ENCODE measurements at regions not wholly inside any gene's neighbourhood (a gene's known extent, or its start where the extent isn't known, plus 50 kb on each side); places are given as distances from the start of the nearest gene placed in this dataset.
"Not testable (repeated sequence)": the region's sequence is repeated elsewhere in the genome, so short reads cannot be mapped to it uniquely, and the experiment has no call there.

DNA sequence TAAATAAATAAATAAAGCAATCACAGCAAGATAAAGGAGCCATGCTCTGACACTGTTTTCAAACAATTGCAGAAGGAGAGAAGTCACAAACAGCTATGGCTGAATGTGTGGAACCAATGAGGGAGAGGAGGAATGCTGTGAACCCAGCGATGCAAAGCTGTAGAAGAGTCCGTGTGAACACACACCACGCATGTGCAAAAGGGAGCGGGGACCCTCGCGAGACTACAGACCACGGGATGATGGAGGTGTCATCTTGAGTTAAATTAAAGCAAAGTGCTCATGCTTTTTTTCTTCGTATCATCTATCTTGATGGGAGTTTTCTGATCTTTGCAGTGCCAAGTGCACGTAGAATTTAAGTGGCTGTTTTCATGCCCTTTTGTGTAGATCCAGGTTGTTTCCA, 123.8 kb upstream of the CDH5 start:
- DNase-seq (ENCODE audit: low spot score): no peak

- DNase-seq (ENCODE audit: low spot score): not testable (repeated sequence)
Measured at GRCh38 chr16:66242206-66242605, 124.3 kb upstream of the CDH5 start.

DNA sequence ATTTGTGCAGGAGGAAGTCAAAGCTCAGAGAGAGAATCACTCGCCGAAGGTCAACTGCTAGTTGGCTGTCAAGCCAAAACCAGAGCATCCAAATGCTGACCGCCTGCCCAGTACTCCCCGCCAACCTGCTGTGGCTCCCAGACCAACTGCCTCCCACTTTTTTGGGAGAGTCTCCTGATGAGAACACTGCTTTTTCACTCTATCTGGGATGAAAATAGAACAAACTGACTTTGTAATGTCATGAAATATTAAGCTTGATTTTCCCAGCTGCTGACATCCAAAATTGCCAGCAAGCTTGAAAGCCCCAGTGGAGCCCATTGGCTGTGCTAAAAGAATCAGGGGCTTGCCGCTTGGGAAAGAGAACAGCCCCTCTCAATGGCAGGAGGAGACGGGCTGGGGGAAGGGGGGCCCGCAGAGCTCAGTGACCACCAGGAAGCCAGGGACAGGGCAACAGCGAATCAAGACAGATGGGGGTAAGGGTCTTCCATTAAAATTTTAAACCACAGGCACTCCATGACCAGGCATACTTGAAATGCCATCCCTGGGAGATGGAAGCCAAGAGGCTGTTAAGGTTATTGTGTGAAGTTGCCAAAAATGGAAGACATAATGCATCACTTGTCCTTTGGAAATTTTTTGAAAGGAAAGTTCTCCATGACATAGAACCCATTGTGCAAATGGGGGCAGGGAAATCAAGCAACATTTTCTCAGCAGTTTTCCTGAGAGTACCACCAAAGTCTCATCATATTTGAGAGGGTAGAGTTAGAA, 125.7 kb upstream of the CDH5 start:
- no peak for DNase-seq (ENCODE audit: low spot score)

DNA sequence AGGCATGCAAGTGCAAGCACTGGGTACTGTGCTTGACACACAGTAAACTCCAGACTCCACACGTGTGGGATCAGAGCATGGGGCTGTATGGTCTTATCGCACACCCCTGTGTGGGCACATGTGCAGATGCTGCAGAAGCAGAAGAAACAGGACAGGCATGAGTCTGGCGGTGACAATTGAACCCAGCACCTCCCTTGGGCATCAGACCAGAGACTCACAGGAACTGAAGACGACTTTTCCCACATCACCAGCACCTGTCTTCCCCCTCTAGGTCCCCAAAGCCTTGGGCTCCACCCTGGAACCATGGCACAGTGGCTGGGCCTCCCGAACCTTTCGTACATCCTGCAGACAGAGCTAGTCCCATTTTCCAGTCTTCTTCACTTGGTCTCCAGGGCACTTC, 126.4 kb upstream of the CDH5 start:
- no peak for DNase-seq (ENCODE audit: low spot score)

DNA sequence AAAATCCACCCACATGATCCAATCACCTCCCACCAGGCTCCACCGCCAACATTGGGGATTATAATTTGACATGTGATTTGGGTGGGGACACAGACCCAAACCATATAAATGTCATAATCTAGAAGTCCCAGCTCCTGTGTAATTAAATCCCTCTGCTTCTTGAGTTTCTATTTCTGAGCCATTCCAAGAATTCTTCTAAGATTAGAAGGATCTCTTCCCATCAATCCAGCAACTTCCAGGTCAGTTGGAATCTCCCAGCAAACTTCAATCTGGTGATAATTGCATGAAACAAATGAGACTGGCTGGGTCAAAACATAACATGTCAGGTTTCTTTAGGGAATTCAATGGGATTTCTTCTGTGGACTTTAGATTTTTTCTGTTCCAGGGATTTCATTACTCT, 127.8 kb upstream of the CDH5 start:
- DNase-seq (ENCODE audit: low spot score): no peak

DNA sequence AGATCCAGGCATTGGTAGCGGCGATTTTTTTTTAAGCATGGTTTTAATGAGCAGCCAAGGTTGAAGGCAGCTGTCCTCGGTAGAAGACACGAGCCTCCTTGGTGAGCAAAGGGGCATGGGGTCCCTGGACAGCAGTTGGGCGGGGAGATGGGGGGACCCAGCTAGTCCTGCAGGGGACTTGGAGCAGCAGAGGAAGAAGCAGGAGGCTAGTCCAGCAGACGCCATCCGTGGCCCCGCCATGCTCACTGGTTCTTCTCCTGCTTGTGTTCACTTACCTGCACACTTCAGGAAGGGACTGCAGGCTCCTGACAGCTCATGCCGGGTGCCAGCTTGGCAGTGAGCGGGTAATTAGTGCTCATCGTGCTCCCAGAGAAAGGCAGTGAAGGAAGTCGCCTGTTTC, 130.2 kb upstream of the CDH5 start:
- DNase-seq (ENCODE audit: low spot score): no peak

- no peak for DNase-seq (ENCODE audit: low spot score)
Measured at GRCh38 chr16:66231452-66232160, 134.9 kb upstream of the CDH5 start.

GRCh38 chr16:66229651-66230050, 136.8 kb upstream of the CDH5 start:
- DNase-seq (ENCODE audit: low spot score): no peak

- no peak for DNase-seq (ENCODE audit: low spot score)
Measured at GRCh38 chr16:66228792-66229191, 137.7 kb upstream of the CDH5 start.

DNA sequence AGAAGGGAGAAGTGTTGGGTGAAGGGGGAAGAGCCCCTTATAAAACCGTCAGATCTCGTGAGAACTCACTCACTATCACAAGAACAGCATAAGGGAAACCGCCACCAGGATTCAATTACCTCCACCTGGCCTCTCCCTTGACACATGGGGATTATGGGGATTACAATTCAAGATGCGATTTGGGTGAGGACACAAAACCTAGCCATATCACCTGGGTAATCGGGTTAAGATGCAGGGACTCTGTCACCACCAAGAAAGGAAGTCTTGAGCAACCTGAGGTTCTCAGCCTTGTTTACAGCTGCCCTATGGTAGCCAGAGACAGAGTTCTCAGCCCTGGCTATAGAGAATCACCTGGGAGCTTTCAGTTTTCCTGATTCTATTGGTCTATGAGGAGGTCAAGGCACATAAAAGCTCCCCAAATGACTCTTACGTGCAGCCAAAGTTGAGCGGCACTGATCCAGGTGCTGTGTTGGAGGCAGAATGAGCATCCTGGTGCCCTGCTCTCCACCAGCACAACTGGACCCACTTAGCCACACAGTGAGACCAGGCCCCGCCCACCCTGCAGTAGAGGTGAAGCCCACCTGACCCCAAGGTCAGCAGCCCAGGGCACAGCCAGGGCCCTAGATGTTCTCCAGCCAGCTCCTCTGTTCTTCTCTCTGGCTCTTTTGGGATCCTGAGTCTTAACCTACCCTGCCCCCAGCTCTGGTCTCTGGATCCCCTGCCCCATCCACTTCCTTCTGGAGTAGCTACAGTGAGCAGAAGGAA, 138.5 kb upstream of the CDH5 start:
- no peak for DNase-seq (ENCODE audit: low spot score)

GRCh38 chr16:66226762-66227161, 139.7 kb upstream of the CDH5 start:
- peak; percentile 32 for DNase-seq (ENCODE audit: low spot score)

- no peak for DNase-seq (ENCODE audit: low spot score)
Measured at GRCh38 chr16:66225696-66226095, 140.8 kb upstream of the CDH5 start.

- DNase-seq (ENCODE audit: low spot score): peak; percentile 22
Measured at GRCh38 chr16:66224626-66225025, 141.9 kb upstream of the CDH5 start.

- no peak for DNase-seq (ENCODE audit: low spot score)
Measured at GRCh38 chr16:66224186-66224585, 142.3 kb upstream of the CDH5 start.

DNA sequence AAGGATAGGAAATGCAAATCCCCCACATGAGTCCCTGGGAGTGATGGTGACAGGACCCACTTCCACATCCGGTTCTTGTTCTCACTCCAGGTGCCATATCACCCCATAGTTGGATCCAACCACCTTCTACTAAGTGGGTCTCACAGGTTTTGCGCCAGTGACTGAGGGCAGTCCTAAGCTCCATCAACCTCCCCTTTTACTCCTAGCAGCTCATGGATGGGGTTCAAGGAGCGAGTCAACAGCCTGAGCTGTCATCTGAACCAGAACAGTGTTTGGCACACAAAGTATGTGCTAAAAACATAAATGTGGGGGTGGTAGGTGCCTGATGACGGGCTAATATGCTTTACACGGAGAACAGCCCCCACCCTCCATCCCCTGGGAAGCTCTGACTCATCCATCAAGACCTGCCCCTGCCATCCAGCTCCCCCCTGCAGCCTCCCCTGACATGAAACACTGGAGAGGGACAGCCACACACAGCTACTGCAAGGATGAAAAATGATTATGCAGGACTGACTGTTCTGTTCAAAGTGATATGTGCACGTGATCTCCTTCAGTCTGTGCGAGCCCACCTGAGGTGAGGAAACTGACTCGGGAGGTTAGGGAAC, 143.2 kb upstream of the CDH5 start:
- DNase-seq (ENCODE audit: low spot score): peak; percentile 56

- DNase-seq (ENCODE audit: low spot score): no peak
Measured at GRCh38 chr16:66222756-66223155, 143.7 kb upstream of the CDH5 start.

GRCh38 chr16:66220702-66221101, 145.8 kb upstream of the CDH5 start:
- no peak for DNase-seq (ENCODE audit: low spot score)

GRCh38 chr16:66219491-66219890, 147.0 kb upstream of the CDH5 start:
- DNase-seq (ENCODE audit: low spot score): no peak

DNA sequence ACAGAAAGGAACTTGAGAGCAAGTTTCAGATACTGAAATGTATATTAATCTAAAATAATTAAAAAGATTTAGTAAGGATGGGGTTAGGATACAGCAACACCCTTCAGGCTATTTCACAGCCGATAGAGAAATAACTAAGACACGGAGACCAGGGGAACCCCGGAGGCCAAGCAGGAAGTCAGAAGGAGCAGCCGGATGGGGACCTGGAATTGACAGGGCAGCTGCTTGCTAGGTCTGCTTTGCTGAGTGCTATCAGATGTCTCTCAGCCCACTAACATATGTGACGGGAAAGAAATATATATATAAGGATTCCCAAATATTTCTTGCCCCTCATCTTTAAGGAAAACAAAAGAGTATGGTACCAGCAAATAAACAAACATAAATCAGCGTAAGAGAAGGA, 154.1 kb upstream of the CDH5 start:
- DNase-seq (ENCODE audit: low spot score): no peak

GRCh38 chr16:66211651-66212050, 154.8 kb upstream of the CDH5 start:
- no peak for DNase-seq (ENCODE audit: low spot score)

GRCh38 chr16:66207883-66208265, 158.6 kb upstream of the CDH5 start:
- no peak for DNase-seq (ENCODE audit: low spot score)

- DNase-seq (ENCODE audit: low spot score): no peak
Measured at GRCh38 chr16:66207139-66207882, 159.2 kb upstream of the CDH5 start.

All from Ammon's horn (tissue), 1 donor.